Mucosa of rectum (tissue), 2 donors: ENCODE measurements at regions not wholly inside any gene's neighbourhood (a gene's known extent, or its start where the extent isn't known, plus 50 kb on each side); places are given as distances from the start of the nearest gene placed in this dataset.

Source experiments
- H3K27ac ChIP-seq, 2 donors: one replicate each; pipeline ENCODE4 v1.7.0; 2013; ENCODE audit warnings: inconsistent platforms in 2 of 2, low read depth in 2 of 2, low read length in 2 of 2
- H3K27me3 ChIP-seq, 2 donors: one replicate each; pipeline ENCODE4 v1.7.0; 2013; ENCODE audit warnings: low read length in 2 of 2; ENCODE audit not compliant: control insufficient read depth in 2 of 2, insufficient read depth in 2 of 2
- H3K36me3 ChIP-seq, 2 donors: one replicate each; pipeline ENCODE4 v1.7.0; 2013; ENCODE audit warnings: low read length in 2 of 2; ENCODE audit not compliant: control insufficient read depth in 2 of 2, insufficient read depth in 2 of 2
- H3K4me1 ChIP-seq, 2 donors: one replicate each; pipeline ENCODE4 v1.7.0; 2013; ENCODE audit warnings: low read length in 2 of 2, mild to moderate bottlenecking in 1 of 2; ENCODE audit not compliant: control insufficient read depth in 2 of 2, insufficient read depth in 2 of 2
- H3K4me3 ChIP-seq, 2 donors: one replicate each; pipeline ENCODE4 v1.7.0; 2013; ENCODE audit warnings: low read length in 2 of 2
- H3K9ac ChIP-seq, 2 donors: one replicate each; pipeline ENCODE4 v1.7.0; 2013; ENCODE audit warnings: low read length in 2 of 2, low read depth in 1 of 2, mild to moderate bottlenecking in 1 of 2
- H3K9me3 ChIP-seq, 2 donors: one replicate each; pipeline ENCODE4 v1.7.0; 2013; ENCODE audit warnings: low read length in 2 of 2; ENCODE audit not compliant: control insufficient read depth in 2 of 2
- donor health status: healthy.
- donor health status: Normal muscosa, but diverticular disease.

DNA sequence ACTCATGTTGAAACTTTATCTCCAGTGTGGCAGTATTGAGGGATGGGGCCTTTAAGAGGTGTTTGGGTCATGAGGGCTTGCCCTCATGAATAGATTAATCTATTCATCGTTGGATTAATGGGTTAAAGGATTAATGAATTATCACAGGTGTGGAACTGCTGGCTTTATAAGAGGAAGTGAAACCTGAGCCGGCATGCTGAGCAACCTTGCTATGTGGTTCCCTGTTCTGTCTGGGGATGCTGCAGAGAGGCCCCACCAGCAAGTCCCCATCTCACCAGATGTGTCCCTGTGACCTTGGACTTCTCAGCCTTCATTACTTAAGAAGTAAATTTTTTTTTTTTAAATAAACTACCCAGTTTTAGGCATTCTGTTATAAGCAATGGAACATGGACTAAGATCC, 109.6 kb downstream of the DYRK2 start:
- Histone ChIP-seq H3K27ac (no peak overlapping the region), H3K9ac (no peak overlapping the region), H3K4me3 (no peak overlapping the region), H3K36me3 (no peaks in the 10 kb centered on the region), H3K27me3 (no peaks in the 10 kb centered on the region), H3K4me1 (no peaks in the 10 kb centered on the region), H3K9me3 (no peaks in the 10 kb centered on the region)

DNA sequence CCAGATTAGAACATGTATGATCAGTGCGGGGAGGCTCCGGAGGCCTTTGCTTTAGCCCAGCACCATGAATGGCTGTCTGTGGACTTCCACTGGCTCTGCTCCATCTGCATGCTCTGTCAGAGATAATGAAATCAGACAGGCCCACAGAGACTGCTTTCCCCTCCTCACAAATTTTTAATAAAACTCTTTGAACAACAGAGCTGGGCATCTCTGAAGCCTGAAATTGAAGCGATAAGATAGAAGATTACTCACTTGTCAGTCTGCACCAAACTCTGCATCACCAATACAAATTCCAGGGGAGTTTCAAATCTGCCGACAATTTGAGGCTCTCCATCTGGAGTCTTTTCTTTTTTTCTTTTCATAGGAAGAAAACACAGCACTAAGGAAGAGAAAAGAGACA, 110.0 kb downstream of the DYRK2 start:
- no peaks in the 10 kb centered on the region for H3K27me3 ChIP-seq
- H3K9me3 ChIP-seq, result no peaks in the 10 kb centered on the region
- H3K27ac ChIP-seq, result no peak overlapping the region
- H3K9ac ChIP-seq, result no peak overlapping the region
- no peaks in the 10 kb centered on the region for H3K36me3 ChIP-seq
- no peak overlapping the region for H3K4me3 ChIP-seq
- no peaks in the 10 kb centered on the region for H3K4me1 ChIP-seq

DNA sequence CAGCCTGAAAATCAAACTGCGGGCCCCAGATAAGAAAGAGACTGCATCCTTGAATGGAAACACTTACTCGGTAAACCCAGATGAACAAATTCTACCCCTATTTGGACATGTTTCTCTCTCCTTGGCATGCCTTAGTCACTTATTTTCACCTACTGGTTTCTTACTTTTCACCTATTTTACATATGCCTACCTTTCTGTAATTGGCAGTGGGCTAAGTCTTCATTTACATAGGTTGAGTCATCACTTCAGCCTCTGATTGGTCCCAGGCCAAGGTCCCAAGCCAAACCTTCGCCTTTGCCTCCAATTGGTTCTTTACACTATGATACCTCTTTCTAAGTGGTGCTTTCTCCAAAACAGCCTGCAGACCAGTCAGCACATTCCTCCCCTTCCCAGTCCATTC, 111.3 kb downstream of the DYRK2 start:
- no peaks in the 10 kb centered on the region for H3K4me1 ChIP-seq
- no peaks in the 10 kb centered on the region for H3K27me3 ChIP-seq
- H3K9me3 ChIP-seq, result no peaks in the 10 kb centered on the region
- H3K27ac ChIP-seq, result no peak overlapping the region
- H3K36me3 ChIP-seq, result no peaks in the 10 kb centered on the region
- no peak overlapping the region for H3K9ac ChIP-seq
- H3K4me3 ChIP-seq, result no peak overlapping the region

DNA sequence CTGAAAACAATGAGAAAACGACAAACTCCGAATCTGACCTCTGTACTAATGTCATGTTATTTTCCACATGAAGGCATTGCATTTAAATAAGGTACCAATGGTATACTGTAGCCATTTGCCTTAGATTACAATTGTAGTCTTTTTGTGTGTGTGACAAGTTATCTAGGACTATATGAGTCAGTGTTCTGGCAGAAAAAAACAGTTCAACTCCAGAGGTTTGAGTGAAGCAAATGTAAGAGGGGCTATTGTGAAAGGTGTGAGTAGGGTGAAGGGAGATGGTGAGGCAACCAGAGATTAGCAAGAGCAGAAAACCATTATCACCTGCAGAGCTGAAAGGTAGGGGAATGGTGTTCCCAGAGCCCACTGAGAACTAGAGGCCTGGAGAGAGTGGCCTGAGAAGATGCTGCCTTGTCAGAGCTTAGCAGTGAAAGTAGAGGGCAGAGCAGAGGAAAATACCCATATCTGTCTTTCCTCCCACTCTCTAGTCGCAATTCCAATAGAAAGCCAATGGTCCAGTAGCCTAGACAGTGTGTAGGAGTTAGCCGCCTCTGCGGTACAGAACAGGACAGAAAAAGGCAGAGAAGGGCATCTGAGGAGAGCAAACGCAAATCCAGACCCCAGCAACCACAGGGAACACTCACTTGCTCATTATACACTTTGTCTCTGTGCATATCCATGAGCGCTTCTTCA, 112.2 kb downstream of the DYRK2 start:
- Histone ChIP-seq H3K4me3 (no peak overlapping the region), H3K27ac (no peak overlapping the region), H3K9ac (no peak overlapping the region), H3K4me1 (no peaks in the 10 kb centered on the region), H3K9me3 (no peaks in the 10 kb centered on the region), H3K27me3 (no peaks in the 10 kb centered on the region), H3K36me3 (no peaks in the 10 kb centered on the region)

DNA sequence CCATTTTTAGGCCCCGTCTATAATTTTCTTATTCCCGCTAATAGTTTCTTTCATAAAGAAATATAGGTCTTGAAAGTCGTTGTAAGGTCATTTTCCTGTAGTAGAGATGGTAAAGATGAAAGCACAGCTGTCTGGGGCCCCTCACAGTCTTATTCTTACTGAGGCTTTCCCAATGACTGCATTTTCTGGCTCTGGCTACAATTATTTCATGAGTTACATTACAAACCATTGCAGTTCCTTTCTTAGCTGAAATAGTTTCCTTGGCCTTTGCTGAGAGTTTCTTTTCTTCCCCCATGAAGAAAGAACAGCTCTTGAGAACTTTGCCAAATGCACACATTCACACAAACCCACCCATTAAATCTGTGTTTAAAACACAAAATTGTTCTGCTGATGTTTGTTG, 113.0 kb downstream of the DYRK2 start:
- Histone ChIP-seq H3K4me3 (no peak overlapping the region), H3K27ac (no peak overlapping the region), H3K9ac (no peak overlapping the region), H3K9me3 (no peaks in the 10 kb centered on the region), H3K36me3 (no peaks in the 10 kb centered on the region), H3K27me3 (no peaks in the 10 kb centered on the region), H3K4me1 (peaks cover 0 to 5% of the 10 kb centered on the region in 2 donors)

DNA sequence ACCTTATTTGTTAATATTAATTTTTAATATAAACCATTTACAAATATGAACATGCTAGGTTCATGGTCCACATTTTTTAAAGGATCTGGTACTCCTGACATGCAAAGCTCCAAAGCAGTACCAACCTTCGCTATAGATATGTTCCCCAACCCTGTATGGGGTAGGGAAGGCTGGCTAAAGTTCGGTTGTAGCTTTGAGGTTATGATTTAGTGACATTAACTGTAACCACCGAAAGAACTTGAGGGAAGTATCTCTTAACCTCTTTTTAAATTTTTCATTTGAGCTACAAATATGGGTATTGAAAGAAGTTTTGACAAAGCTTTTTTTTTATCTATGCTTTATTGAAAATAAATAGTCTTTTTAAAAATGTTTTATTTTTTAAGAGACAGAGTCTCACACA, 115.5 kb downstream of the DYRK2 start:
- no peaks in the 10 kb centered on the region for H3K36me3 ChIP-seq
- H3K27ac ChIP-seq, result no peak overlapping the region
- no peak overlapping the region for H3K4me3 ChIP-seq
- H3K27me3 ChIP-seq, result no peaks in the 10 kb centered on the region
- peaks cover 0 to 5% of the 10 kb centered on the region in 2 donors for H3K4me1 ChIP-seq
- H3K9me3 ChIP-seq, result no peaks in the 10 kb centered on the region
- no peak overlapping the region for H3K9ac ChIP-seq

DNA sequence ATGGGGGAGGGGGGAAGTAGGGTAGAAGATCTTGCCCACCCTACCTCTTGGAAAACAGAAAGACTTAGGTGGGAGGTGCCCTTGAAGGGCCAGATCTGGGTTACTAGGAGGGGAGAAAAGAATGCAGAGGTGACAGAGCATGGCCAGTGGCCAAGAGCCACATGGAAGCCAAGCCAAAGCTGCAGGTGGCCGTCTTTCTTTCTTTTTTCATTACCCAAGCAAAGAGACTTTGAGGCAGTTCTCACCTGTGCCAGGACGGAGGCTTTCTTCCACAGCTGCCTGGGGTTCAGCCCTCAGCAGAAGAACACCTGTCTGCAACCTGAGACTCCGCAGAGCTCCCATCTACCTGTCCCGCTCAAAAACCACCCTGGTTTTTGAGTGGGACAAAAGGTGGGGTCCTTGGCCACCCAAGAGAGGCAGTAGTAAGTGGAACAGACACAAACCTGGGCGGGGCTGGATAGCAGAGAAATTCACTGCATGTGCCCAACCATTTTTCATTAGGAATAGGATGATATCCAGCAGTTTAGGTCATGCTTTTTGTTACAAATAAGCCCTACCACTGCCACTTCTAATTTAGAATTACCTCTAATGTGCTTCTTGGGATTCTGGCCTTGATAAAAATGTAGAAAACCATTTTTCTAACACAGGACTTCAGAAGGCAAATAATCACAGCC, 116.5 kb downstream of the DYRK2 start:
- Histone ChIP-seq H3K9ac (no peak overlapping the region), H3K9me3 (no peaks in the 10 kb centered on the region), H3K4me3 (no peak overlapping the region), H3K4me1 (peaks cover 0 to 5% of the 10 kb centered on the region in 2 donors), H3K27ac (no peak overlapping the region), H3K36me3 (no peaks in the 10 kb centered on the region), H3K27me3 (no peaks in the 10 kb centered on the region)

DNA sequence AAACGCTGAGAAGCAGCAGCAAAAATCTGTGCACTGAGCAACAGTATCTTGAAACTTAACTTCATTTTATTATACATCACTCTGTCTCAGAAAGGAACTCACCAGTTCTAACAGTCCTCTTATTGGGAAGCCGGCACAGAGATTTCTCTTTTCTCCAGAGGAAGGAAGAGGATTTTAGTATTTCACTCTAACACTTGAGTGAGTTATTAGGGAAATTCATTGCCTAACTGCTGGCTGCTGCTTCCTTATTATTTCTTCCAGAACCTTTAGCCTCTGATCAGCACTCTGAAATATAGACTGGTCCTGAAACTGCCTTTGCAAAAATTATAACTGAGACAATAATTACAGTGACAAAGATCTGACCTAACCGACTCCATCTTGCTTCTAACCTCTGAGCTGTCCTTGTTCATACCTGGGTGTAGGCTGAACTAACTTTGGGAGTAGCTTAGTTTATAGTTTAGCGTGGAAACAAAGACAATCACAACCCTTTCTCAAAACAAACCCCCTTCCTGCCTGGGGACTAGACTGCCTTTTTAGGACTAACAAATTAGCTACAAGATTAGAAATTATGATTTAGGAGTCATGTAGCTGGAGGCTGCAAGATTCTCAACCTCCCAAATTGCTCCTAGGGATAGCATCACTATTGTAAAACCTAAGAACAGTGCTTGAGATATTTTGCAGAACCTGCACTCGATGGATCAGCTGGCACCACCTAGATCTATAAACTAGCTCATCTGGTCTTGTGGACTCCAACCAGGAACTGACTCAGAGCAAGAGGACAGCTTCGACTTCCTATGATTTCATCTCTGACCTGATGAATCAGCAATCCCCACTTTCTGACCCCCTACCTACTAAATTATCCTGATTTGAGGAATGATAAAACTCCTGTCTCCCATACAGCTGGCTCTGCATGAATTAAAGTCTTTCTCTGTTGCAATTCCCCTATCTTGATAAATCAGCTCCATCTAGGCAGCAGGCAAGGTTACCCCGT, 117.5 kb downstream of the DYRK2 start:
- Histone ChIP-seq H3K36me3 (no peaks in the 10 kb centered on the region), H3K4me1 (peaks cover 0 to 5% of the 10 kb centered on the region in 2 donors), H3K4me3 (no peak overlapping the region), H3K9me3 (no peaks in the 10 kb centered on the region), H3K27ac (no peak overlapping the region), H3K9ac (no peak overlapping the region), H3K27me3 (no peaks in the 10 kb centered on the region)

DNA sequence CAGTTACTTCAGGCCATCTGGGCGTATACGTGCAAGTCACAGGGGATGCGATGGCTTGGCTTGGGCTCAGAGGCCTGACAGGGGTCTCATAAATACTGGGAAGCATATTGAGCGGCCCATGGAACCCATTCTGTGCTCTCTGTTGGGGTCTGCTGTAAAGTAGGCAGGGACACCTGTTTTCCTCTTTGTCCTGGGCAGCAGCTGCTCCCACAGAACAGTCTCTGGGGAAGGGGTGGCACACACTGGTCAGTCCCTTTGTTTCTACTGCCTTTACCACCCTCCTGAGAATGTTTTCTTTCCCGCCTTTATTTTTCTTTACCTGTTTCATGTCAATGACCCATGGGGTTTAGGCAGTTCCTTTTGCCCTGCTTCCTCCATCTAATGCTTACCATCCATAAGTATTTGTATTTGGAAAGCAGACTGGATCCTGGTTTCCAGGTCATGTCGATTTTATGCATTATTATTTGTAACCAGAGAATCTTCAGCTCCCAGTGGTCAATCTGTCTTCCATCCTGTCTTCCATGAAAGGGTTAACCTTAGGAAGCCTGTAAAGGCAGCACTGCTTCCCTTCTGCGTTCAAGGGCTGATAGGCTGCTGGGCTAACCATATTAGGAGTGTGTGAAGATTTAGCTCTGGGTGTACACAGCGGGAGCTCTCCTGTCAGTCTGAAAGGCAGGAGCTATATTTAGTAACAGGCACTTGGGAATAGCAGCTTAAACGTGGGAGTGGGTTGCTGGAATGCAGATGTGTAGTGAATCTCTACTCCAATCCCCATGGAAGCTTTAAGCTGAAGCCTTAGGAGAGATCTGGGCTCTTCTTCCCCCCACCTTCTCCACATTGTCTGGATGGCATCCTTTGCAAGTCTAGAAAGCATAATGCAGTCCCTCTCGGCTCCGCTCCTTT, 124.0 kb downstream of the DYRK2 start:
- H3K4me1 ChIP-seq, result no peaks in the 10 kb centered on the region
- no peak overlapping the region for H3K9ac ChIP-seq
- no peaks in the 10 kb centered on the region for H3K9me3 ChIP-seq
- H3K36me3 ChIP-seq, result no peaks in the 10 kb centered on the region
- H3K4me3 ChIP-seq, result no peak overlapping the region
- H3K27ac ChIP-seq, result no peak overlapping the region
- H3K27me3 ChIP-seq, result no peaks in the 10 kb centered on the region
